Neural progenitor cell (in vitro differentiated cells): ENCODE measurements at regions not wholly inside any gene's neighbourhood (a gene's known extent, or its start where the extent isn't known, plus 50 kb on each side); places are given as distances from the start of the nearest gene placed in this dataset.
"Not testable (repeated sequence)": the region's sequence is repeated elsewhere in the genome, so short reads cannot be mapped to it uniquely, and the experiment has no call there.

Experiments
- DNase-seq: peaks from one replicate; pipeline ENCODE4 v3.0.0-alpha.2; 2016; ENCODE audit warnings: low spot score
- H2AFZ ChIP-seq: fragments of 200-600 bp; sonication (generic); replicated peaks from 2 replicates; pipeline ENCODE4 v1.6.1; 2016; ENCODE audit warnings: antibody characterized with exemption
- H3F3A ChIP-seq: fragments of 200-600 bp; sonication (generic); 2 replicates; pipeline ENCODE4 v1.6.1; 2016; ENCODE audit warnings: antibody characterized with exemption, low read depth
- H3K27ac ChIP-seq: fragments of 200-600 bp; sonication (generic); 2 replicates; pipeline ENCODE4 v1.5.1; 2016; ENCODE audit warnings: mild to moderate bottlenecking
- H3K27me3 ChIP-seq: fragments of 200-600 bp; sonication (generic); 2 replicates; pipeline ENCODE4 v1.6.1; 2016; ENCODE audit warnings: mild to moderate bottlenecking, moderate library complexity
- H3K36me3 ChIP-seq: fragments of 200-600 bp; sonication (generic); 2 replicates; pipeline ENCODE4 v1.5.1; 2016
- H3K4me1 ChIP-seq: fragments of 200-600 bp; sonication (generic); 2 replicates; pipeline ENCODE4 v1.6.1; 2016; ENCODE audit warnings: mixed run types
- H3K4me2 ChIP-seq: fragments of 200-600 bp; sonication (generic); 2 replicates; pipeline ENCODE4 v1.6.1; 2016
- H3K4me3 ChIP-seq: fragments of 200-600 bp; sonication (generic); 2 replicates; pipeline ENCODE4 v1.5.1; 2016
- H3K79me2 ChIP-seq: fragments of 200-600 bp; sonication (generic); 2 replicates; pipeline ENCODE4 v1.6.1; 2016; ENCODE audit warnings: low read depth
- H3K9ac ChIP-seq: fragments of 200-600 bp; sonication (generic); 2 replicates; pipeline ENCODE4 v1.6.1; 2016
- H3K9me3 ChIP-seq: fragments of 200-600 bp; sonication (generic); 2 replicates; pipeline ENCODE4 v1.5.1; 2016; ENCODE audit warnings: low read depth
- H4K20me1 ChIP-seq: fragments of 200-600 bp; sonication (generic); 2 replicates; pipeline ENCODE4 v1.6.1; 2016; ENCODE audit warnings: low read depth
- H3K27ac Mint-ChIP-seq: 3 replicates; pipeline ENCODE4 v1.8.0; 2021; ENCODE audit warnings: mixed read lengths
- H3K27me3 Mint-ChIP-seq: 2 replicates; pipeline ENCODE4 v1.8.0; 2022; ENCODE audit warnings: low read depth, mild to moderate bottlenecking, inconsistent platforms, moderate library complexity, mixed read lengths; ENCODE audit not compliant: insufficient read depth
- H3K36me3 Mint-ChIP-seq: 3 replicates; pipeline ENCODE4 v1.8.0; 2021; ENCODE audit warnings: mixed read lengths
- H3K4me1 Mint-ChIP-seq: 3 replicates; pipeline ENCODE4 v1.8.0; 2021; ENCODE audit warnings: mixed read lengths
- H3K4me3 Mint-ChIP-seq: 3 replicates; pipeline ENCODE4 v1.8.0; 2021; ENCODE audit warnings: mild to moderate bottlenecking, moderate library complexity, mixed read lengths
- H3K9me3 Mint-ChIP-seq: 3 replicates; pipeline ENCODE4 v1.8.0; 2020; ENCODE audit warnings: mixed read lengths
- CTCF ChIP-seq: fragments of 200-600 bp; sonication (generic); IDR thresholded peaks from 2 replicates; pipeline ENCODE4 v1.5.1; 2017; ENCODE audit warnings: antibody characterized with exemption, mild to moderate bottlenecking
- EZH2 ChIP-seq: fragments of 200-600 bp; sonication (generic); IDR thresholded peaks from 2 replicates; pipeline ENCODE4 v1.6.1; 2017; ENCODE audit warnings: antibody characterized with exemption, mild to moderate bottlenecking, moderate library complexity
- EZH2phosphoT487 ChIP-seq: fragments of 200-600 bp; sonication (generic); IDR thresholded peaks from 2 replicates; pipeline ENCODE4 v1.6.1; 2017; ENCODE audit warnings: antibody characterized with exemption

GRCh38 chr3:80733522-80734176 is 965.9 kb upstream of the ROBO1 start:
- H2AFZ ChIP-seq, result no peak overlapping the region
- Mint-ChIP-seq H3K36me3 (no peaks in the 10 kb centered on the region), H3K9me3 (no peaks in the 10 kb centered on the region), H3K4me3 (no peak overlapping the region), H3K27me3 (no peaks in the 10 kb centered on the region), H3K27ac (no peak overlapping the region), H3K4me1 (no peaks in the 10 kb centered on the region)
- no peak overlapping the region for H3K4me3 ChIP-seq
- H4K20me1 ChIP-seq, result no peaks in the 10 kb centered on the region
- H3K36me3 ChIP-seq, result no peaks in the 10 kb centered on the region
- no peak for DNase-seq
- H3K4me2 ChIP-seq, result no peak overlapping the region
- no peaks in the 10 kb centered on the region for H3K27me3 ChIP-seq
- H3K27ac ChIP-seq, result no peak overlapping the region
- no peaks in the 10 kb centered on the region for H3K79me2 ChIP-seq
- no peaks in the 10 kb centered on the region for H3K4me1 ChIP-seq
- TF ChIP-seq EZH2phosphoT487, result no peak
- no peak for TF ChIP-seq EZH2
- no peak for TF ChIP-seq CTCF
- H3F3A ChIP-seq, result no peaks in the 10 kb centered on the region
- H3K9ac ChIP-seq, result no peak overlapping the region
- H3K9me3 ChIP-seq, result no peaks in the 10 kb centered on the region

GRCh38 chr3:80727561-80727960 is 959.8 kb upstream of the ROBO1 start:
- not testable (repeated sequence) for H3K36me3 Mint-ChIP-seq, DNase-seq, H2AFZ ChIP-seq, H3K27me3 ChIP-seq, H3K27me3 Mint-ChIP-seq, H3F3A ChIP-seq, H4K20me1 ChIP-seq, H3K79me2 ChIP-seq, H3K4me3 ChIP-seq, H3K9me3 Mint-ChIP-seq, H3K4me2 ChIP-seq, H3K4me1 Mint-ChIP-seq, H3K27ac ChIP-seq, H3K4me3 Mint-ChIP-seq, H3K9me3 ChIP-seq, H3K36me3 ChIP-seq, H3K9ac ChIP-seq, H3K4me1 ChIP-seq, H3K27ac Mint-ChIP-seq

GRCh38 chr3:80709597-80710322 is 942.0 kb upstream of the ROBO1 start:
- H3K4me3 ChIP-seq, result not testable (repeated sequence)

GRCh38 chr3:80705290-80705689 is 937.5 kb upstream of the ROBO1 start:
- H3K4me1 ChIP-seq, result no peaks in the 10 kb centered on the region
- TF ChIP-seq EZH2phosphoT487, result no peak
- TF ChIP-seq CTCF, result no peak
- TF ChIP-seq EZH2, result no peak
- H3K36me3 ChIP-seq, result no peaks in the 10 kb centered on the region
- no peaks in the 10 kb centered on the region for H3K27me3 ChIP-seq
- H3K4me3 Mint-ChIP-seq, result no peak overlapping the region
- no peak for DNase-seq
- peaks cover 20% of the 10 kb centered on the region for H3K9me3 Mint-ChIP-seq
- H3K27ac Mint-ChIP-seq, result no peak overlapping the region
- H3K27me3 Mint-ChIP-seq, result no peaks in the 10 kb centered on the region
- no peak overlapping the region for H3K27ac ChIP-seq
- H3K36me3 Mint-ChIP-seq, result no peaks in the 10 kb centered on the region
- no peaks in the 10 kb centered on the region for H4K20me1 ChIP-seq
- H3K4me1 Mint-ChIP-seq, result no peaks in the 10 kb centered on the region
- no peak overlapping the region for H2AFZ ChIP-seq
- no peaks in the 10 kb centered on the region for H3F3A ChIP-seq
- no peaks in the 10 kb centered on the region for H3K9me3 ChIP-seq
- no peak overlapping the region for H3K4me3 ChIP-seq
- H3K9ac ChIP-seq, result no peak overlapping the region
- no peak overlapping the region for H3K4me2 ChIP-seq
- H3K79me2 ChIP-seq, result no peaks in the 10 kb centered on the region

More at GRCh38 chr3:80709597-80710322, 942.0 kb upstream of the ROBO1 start:
- H3K27me3 Mint-ChIP-seq, H3K36me3 ChIP-seq, H3K9ac ChIP-seq, H3K4me3 Mint-ChIP-seq, H4K20me1 ChIP-seq, H3K4me1 Mint-ChIP-seq, H2AFZ ChIP-seq, H3K79me2 ChIP-seq, H3K27ac ChIP-seq, DNase-seq, H3F3A ChIP-seq, H3K27ac Mint-ChIP-seq, H3K9me3 ChIP-seq, H3K36me3 Mint-ChIP-seq, H3K27me3 ChIP-seq, H3K4me2 ChIP-seq, H3K4me1 ChIP-seq: not testable (repeated sequence)
- H3K9me3 Mint-ChIP-seq, result peaks cover 11% of the 10 kb centered on the region
